G401 (cell line): ENCODE measurements at regions not wholly inside any gene's neighbourhood (a gene's known extent, or its start where the extent isn't known, plus 50 kb on each side); places are given as distances from the start of the nearest gene placed in this dataset.
"Not testable (repeated sequence)": the region's sequence is repeated elsewhere in the genome, so short reads cannot be mapped to it uniquely, and the experiment has no call there.

Experiments used
- DNase-seq: peaks from one replicate; pipeline ENCODE4 v3.0.0-alpha.2; 2015; ENCODE audit warnings: low spot score
- in situ Hi-C: cut with HindIII; loops from 2 replicates; pipeline ENCODE4 v1.10.0; 2016; ENCODE audit warnings: low sequenced_read_pairs, mixed read lengths

GRCh38 chr2:100692381-100692780, 127.6 kb upstream of the NPAS2 start:
- no peak for DNase-seq
- in situ Hi-C loops = no loop called here

GRCh38 chr2:100692906-100693305, 127.0 kb upstream of the NPAS2 start:
- DNase-seq = no peak
- in situ Hi-C loops = no loop called here

DNA sequence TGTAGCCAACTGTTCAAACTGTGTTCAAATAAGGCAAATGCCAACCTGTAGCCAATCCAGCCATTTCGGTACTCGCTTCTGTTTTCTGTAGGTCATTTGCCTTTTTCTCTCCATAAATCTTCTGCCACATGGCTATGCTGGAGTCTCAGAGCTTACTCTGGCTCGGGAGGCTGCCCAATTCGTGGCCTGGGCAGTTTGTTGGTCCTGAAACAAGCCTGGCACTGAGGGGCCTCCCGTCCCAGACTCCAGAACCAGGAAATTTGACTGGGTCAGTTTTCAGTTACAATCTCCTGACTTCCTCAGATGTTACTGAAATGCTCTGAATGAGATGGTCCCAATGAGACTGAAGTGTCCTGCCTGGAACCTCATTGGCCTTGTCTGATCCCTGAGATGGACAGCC, 120.8 kb upstream of the NPAS2 start:
- no peak for DNase-seq
- in situ Hi-C loops = no loop called here

DNA sequence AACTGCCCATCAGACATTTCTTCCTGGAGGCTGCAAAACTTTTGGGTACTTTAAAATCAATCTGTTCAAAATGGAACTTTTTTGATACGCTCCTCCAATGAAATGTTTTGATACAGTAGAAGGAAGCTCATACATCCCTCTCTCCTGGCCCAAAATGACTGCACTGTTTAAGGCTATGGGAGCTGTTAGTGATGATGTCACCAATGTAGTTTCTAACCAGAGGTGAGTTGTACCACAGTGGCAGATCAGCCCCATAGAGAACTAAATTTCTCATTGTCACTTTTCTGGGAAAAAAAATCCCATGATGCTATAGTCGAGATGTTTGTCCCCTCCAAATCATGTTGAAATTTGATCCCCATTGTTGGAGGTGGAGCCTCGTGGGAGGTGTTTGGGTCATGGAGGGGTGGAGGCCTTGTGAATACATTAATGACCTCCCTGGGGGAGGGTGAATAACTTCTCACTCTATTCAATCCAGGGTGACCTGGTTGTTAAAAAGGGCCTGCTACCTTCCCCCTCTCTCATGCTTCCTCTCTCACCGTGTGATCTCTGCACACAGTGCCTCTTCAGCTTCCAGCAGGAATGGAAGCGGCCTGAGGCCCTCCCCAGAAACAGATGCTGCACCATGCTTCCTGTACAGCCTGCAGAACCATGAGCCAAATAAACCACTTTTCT, 117.4 kb upstream of the NPAS2 start:
- no peak for DNase-seq
- in situ Hi-C loops = no loop called here

- in situ Hi-C loops = no loop called here
- DNase-seq = no peak
These were observed 116.7 kb upstream of the NPAS2 start for GRCh38 chr2:100703213-100703612.

DNA sequence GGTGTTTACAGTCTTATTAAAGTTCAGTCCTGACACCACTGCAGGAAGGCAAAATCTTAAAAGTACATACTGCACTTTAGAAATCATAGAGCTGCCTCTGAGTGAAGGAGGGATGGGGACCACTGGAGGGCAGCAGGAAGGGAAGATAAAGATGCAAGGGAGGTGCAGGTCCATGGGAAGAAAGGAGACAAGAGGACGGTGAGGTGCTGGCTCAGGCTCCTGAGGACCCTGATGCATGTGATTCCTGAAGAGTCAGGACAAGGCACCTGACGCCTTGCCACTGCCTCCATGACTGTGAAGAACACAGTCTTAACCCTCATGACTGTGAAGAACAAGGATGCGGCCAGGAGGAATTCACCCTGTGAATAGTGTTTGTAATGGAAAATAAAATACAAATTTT, 116.2 kb upstream of the NPAS2 start:
- no peak for DNase-seq
- in situ Hi-C loops = no loop called here

DNA sequence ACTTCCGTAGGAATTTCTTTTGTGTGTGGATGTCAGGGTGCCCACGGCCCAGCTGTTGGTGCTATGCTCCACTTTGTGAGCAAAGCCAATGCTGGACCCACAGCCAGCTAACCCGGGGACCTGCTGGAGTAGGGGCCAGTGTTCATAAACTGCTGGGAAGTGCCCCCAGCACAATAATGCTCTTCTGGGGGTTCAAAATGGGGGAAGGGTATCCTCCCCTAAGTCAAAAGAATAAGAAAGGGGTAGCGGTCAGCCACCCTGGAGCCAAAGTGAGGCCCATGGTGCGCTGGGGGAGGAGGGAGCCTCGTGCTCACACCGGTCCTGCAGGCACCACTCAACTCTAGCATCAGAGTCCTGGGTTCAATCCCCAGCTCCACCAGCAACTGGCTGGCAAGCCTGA, 115.8 kb upstream of the NPAS2 start:
- in situ Hi-C loops = no loop called here
- DNase-seq = no peak

DNA sequence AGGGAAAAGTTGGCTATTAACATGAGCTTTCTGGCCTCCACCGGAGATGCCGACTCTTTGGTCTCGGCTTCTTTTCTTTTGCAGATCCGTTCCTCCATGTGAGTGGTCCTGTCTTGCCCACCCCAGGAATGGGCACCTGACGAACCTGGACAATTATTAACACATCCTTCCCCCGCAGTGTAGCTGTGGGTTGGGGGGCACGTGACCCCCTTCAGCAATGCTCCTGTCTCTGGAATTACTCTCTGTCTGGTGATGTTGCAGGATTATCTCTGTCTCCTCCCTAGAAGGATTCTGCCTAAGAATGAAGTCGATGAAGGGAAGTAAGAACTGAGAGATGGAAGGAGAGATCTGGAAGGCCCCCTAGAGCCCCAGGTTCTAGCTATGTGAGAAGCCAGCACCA, 115.2 kb upstream of the NPAS2 start:
- DNase-seq = no peak
- in situ Hi-C loops = no loop called here

- in situ Hi-C loops = no loop called here
- DNase-seq = no peak
These were observed 112.7 kb upstream of the NPAS2 start for GRCh38 chr2:100707016-100707947.

- in situ Hi-C loops = no loop called here
- no peak for DNase-seq
These were observed 111.6 kb upstream of the NPAS2 start for GRCh38 chr2:100708333-100708732.

- no peak for DNase-seq
- in situ Hi-C loops = no loop called here
These were observed 106.8 kb upstream of the NPAS2 start for GRCh38 chr2:100713106-100713505.

GRCh38 chr2:100714396-100715010, 105.4 kb upstream of the NPAS2 start:
- DNase-seq, in situ Hi-C loops: not testable (repeated sequence)

DNA sequence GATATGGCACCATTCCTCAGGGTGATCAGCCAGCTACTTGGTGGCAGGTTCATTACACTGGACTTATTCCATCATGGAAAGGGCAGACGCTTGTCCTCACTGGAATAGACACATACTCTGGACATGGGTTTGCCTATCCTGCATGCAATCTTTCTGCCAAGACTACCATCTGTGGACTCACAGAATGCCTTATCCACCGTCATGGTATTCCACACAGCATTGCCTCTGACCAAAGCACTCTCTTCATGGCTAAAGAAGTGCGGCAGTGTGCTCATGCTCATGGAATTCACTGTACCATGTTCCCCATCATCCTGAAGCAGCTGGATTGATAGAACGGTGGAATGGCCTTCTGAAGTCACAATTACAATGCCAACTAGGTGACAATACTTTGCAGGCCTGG, 104.1 kb upstream of the NPAS2 start:
- DNase-seq, in situ Hi-C loops: not testable (repeated sequence)

GRCh38 chr2:100716581-100716980, 103.4 kb upstream of the NPAS2 start:
- in situ Hi-C loops = no loop called here
- DNase-seq = no peak

DNA sequence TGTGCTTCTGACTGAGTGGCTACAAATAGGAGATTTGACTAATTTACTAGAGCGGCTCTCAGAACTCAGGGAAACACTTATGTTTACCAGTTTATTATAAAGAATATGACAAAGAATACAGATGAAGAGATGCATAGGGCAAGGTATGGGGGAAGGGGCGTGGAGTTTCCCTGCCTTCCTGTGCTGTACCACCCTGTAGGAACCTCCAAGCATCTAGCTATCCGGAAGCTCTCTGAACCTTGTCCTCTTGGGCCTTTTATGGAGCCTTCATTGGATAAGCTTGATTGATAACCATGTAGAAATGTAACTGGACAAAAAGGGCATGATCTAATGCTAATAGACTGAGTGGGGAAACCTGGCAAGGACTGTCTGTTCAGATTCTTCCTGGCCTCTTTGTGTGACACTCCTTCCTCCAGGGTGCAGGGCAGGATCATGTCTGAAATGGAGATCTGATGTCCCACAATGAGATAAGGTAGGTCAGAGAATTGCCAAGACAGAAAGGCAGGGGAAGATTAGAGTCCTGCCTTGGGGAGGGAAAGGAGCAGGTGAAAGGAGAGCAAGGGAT, 101.8 kb upstream of the NPAS2 start:
- in situ Hi-C loops = no loop called here

GRCh38 chr2:100720445-100720844, 99.5 kb upstream of the NPAS2 start:
- in situ Hi-C loops = no loop called here
- no peak for DNase-seq

More for the DNA sequence above, 101.8 kb upstream of the NPAS2 start:
- no peak for DNase-seq

- in situ Hi-C loops = no loop called here
- no peak for DNase-seq
These were observed 98.2 kb upstream of the NPAS2 start for GRCh38 chr2:100721693-100722092.

GRCh38 chr2:100722125-100722524, 97.8 kb upstream of the NPAS2 start:
- in situ Hi-C loops = no loop called here

DNA sequence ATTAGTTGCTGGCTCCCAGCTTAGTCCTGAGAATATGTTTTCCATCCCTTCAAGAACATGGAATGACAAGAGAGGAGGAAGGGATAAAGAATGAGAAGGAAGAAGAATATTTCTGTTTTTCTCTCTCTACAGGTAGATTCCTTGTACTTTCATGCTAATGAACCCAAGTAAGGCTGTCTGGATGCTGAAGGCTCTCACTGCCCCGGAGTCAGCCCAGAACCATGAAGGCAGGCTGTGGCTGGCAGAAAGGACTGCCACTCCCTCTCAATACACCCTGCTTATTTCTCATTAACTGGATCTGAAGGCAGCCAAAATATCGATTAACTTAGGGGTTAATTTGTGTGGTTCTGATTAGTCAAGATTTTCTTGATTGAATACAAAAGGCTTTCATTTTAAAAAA, 93.1 kb upstream of the NPAS2 start:
- in situ Hi-C loops = no loop called here
- DNase-seq = no peak

More at GRCh38 chr2:100722125-100722524, 97.8 kb upstream of the NPAS2 start:
- DNase-seq = no peak
